HEK293 (cell line): ENCODE measurements at regions not wholly inside any gene's neighbourhood (a gene's known extent, or its start where the extent isn't known, plus 50 kb on each side); places are given as distances from the start of the nearest gene placed in this dataset.

ENCODE experiments used
- CTCF ChIA-PET: fragments of 350-600 bp; formaldehyde crosslinking; extraction: SDS; loops from one replicate; lab custom pipeline; 2021; ENCODE audit warnings: antibody characterized with exemption; lab: Yijun Ruan, JAX
- POLR2A ChIA-PET: fragments of 300-600 bp; formaldehyde crosslinking; extraction: SDS; loops from one replicate; lab custom pipeline; 2020; ENCODE audit warnings: antibody characterized with exemption, inconsistent platforms; lab: Yijun Ruan, JAX
- H3K27ac ChIP-seq: fragments of 200-500 bp; sonication (Bioruptor generic); 2 replicates; pipeline ENCODE4 v1.5.1; 2014; ENCODE audit warnings: low read depth, low read length, control low read depth, inconsistent platforms; ENCODE audit errors: extremely low read depth
- H3K36me3 ChIP-seq, 2 experiments: fragments of 200-500 bp in 1 of 2; sonication (Bioruptor generic) in 1 of 2; 1 replicate in 1 of 2; 2 replicates in 1 of 2; pipeline ENCODE4 v1.5.1; 2014 to 2017; ENCODE audit warnings: inconsistent platforms in 2 of 2, low read length in 2 of 2; ENCODE audit not compliant: control insufficient read depth in 2 of 2, insufficient read depth in 1 of 2
- H3K4me1 ChIP-seq: fragments of 200-500 bp; sonication (Bioruptor generic); 2 replicates; pipeline ENCODE4 v1.5.1; 2014; ENCODE audit warnings: mild to moderate bottlenecking, low read length, inconsistent platforms; ENCODE audit not compliant: control insufficient read depth, insufficient read depth
- H3K4me3 ChIP-seq: 2 replicates; pipeline ENCODE4 v1.5.1; 2011; ENCODE audit warnings: low read depth, mild to moderate bottlenecking, control low read depth, low read length, moderate library complexity
- H3K9me3 ChIP-seq: fragments of 200-500 bp; sonication (Bioruptor generic); 2 replicates; pipeline ENCODE4 v1.5.1; 2014; ENCODE audit warnings: low read depth, low read length, inconsistent platforms; ENCODE audit not compliant: control insufficient read depth, insufficient read depth
- GLIS1 ChIP-seq: fragments of 450-650 bp; formaldehyde crosslinking; IDR thresholded peaks from 2 replicates; pipeline ENCODE4 v1.5.1; 2016; ENCODE audit warnings: missing biosample characterization, missing genetic modification characterization
- GLIS2 ChIP-seq: fragments of 450-650 bp; formaldehyde crosslinking; IDR thresholded peaks from 2 replicates; pipeline ENCODE4 v1.5.1; 2016; ENCODE audit warnings: missing biosample characterization, missing genetic modification characterization
- HOXC10 ChIP-seq: sonication (generic); formaldehyde crosslinking; IDR thresholded peaks from 2 replicates; pipeline ENCODE4 v1.8.1; 2023; ENCODE audit warnings: mild to moderate bottlenecking, missing genetic modification reagents
- SCRT2 ChIP-seq: fragments of 450-650 bp; formaldehyde crosslinking; IDR thresholded peaks from 2 replicates; pipeline ENCODE4 v1.5.1; 2016; ENCODE audit warnings: missing biosample characterization, missing genetic modification characterization
- SP2 ChIP-seq: fragments of 450-650 bp; formaldehyde crosslinking; IDR thresholded peaks from 2 replicates; pipeline ENCODE4 v1.5.1; 2016; ENCODE audit warnings: missing biosample characterization, missing genetic modification characterization
- TRIM28 ChIP-seq: IDR thresholded peaks from 2 replicates; pipeline ENCODE4 v1.6.1; 2011; ENCODE audit warnings: low read length, control low read depth, borderline replicate concordance
- TSHZ1 ChIP-seq: fragments of 450-650 bp; formaldehyde crosslinking; IDR thresholded peaks from 2 replicates; pipeline ENCODE4 v1.5.1; 2016; ENCODE audit warnings: missing biosample characterization, missing genetic modification characterization, borderline replicate concordance
- ZBTB20 ChIP-seq: fragments of 450-650 bp; formaldehyde crosslinking; IDR thresholded peaks from 2 replicates; pipeline ENCODE4 v1.5.1; 2016; ENCODE audit warnings: missing biosample characterization, missing genetic modification characterization
- ZBTB6 ChIP-seq: fragments of 450-650 bp; formaldehyde crosslinking; IDR thresholded peaks from 2 replicates; pipeline ENCODE4 v1.5.1; 2017; ENCODE audit warnings: missing biosample characterization, missing genetic modification characterization
- ZFP3 ChIP-seq: fragments of 450-650 bp; formaldehyde crosslinking; IDR thresholded peaks from 2 replicates; pipeline ENCODE4 v1.5.1; 2016; ENCODE audit warnings: low read depth, missing biosample characterization, missing genetic modification characterization
- ZNF155 ChIP-seq: fragments of 450-650 bp; formaldehyde crosslinking; IDR thresholded peaks from 2 replicates; pipeline ENCODE4 v1.5.1; 2016; ENCODE audit warnings: missing biosample characterization, missing genetic modification characterization
- ZNF16 ChIP-seq: fragments of 450-650 bp; formaldehyde crosslinking; IDR thresholded peaks from 2 replicates; pipeline ENCODE4 v1.5.1; 2016; ENCODE audit warnings: low read depth, missing biosample characterization, missing genetic modification characterization
- ZNF266 ChIP-seq: fragments of 450-650 bp; formaldehyde crosslinking; IDR thresholded peaks from 2 replicates; pipeline ENCODE4 v1.5.1; 2016; ENCODE audit warnings: missing biosample characterization, missing genetic modification characterization, low read depth
- ZNF350 ChIP-seq: fragments of 450-650 bp; formaldehyde crosslinking; IDR thresholded peaks from 2 replicates; pipeline ENCODE4 v1.5.0; 2017; ENCODE audit warnings: missing biosample characterization, mild to moderate bottlenecking, missing genetic modification characterization
- ZNF366 ChIP-seq: fragments of 450-650 bp; formaldehyde crosslinking; conservative IDR thresholded peaks from 2 replicates; pipeline ENCODE4 v1.5.1; 2016; ENCODE audit warnings: missing biosample characterization, missing genetic modification characterization
- ZNF530 ChIP-seq: fragments of 450-650 bp; formaldehyde crosslinking; IDR thresholded peaks from 2 replicates; pipeline ENCODE4 v1.5.1; 2016; ENCODE audit warnings: low read depth, missing biosample characterization, missing genetic modification characterization
- ZNF626 ChIP-seq: fragments of 450-650 bp; sonication (Bioruptor Pico); formaldehyde crosslinking; IDR thresholded peaks from 2 replicates; pipeline ENCODE4 v1.5.1; 2018; ENCODE audit warnings: missing biosample characterization, missing genetic modification characterization, inconsistent platforms
- ZNF670 ChIP-seq: fragments of 450-650 bp; formaldehyde crosslinking; IDR thresholded peaks from 2 replicates; pipeline ENCODE4 v1.5.1; 2016; ENCODE audit warnings: missing biosample characterization, missing genetic modification characterization, low read depth
- ZNF776 ChIP-seq: fragments of 450-650 bp; formaldehyde crosslinking; IDR thresholded peaks from 2 replicates; pipeline ENCODE4 v1.5.0; 2017; ENCODE audit warnings: missing biosample characterization, missing genetic modification characterization, borderline replicate concordance
- ZNF830 ChIP-seq: fragments of 450-650 bp; IDR thresholded peaks from 2 replicates; pipeline ENCODE4 v1.5.0; 2018; ENCODE audit warnings: missing biosample characterization, missing genetic modification characterization, low read depth, mild to moderate bottlenecking, moderate library complexity
- ZNF843 ChIP-seq: fragments of 450-650 bp; formaldehyde crosslinking; IDR thresholded peaks from 2 replicates; pipeline ENCODE4 v1.5.1; 2016; ENCODE audit warnings: missing biosample characterization, missing genetic modification characterization
- ZSCAN4 ChIP-seq: fragments of 450-650 bp; formaldehyde crosslinking; IDR thresholded peaks from 2 replicates; pipeline ENCODE4 v1.5.1; 2017; ENCODE audit warnings: missing biosample characterization, missing genetic modification characterization

GRCh38 chr20:52899041-52899608 is 73.0 kb upstream of the TSHZ2 start (continued):
- TF ChIP-seq ZBTB20 (tag by site-specific recombination) (no peak), ZSCAN4 (tag by site-specific recombination) (no peak), ZNF670 (no peak), ZNF350 (tag by site-specific recombination) (no peak)

GRCh38 chr20:52896348-52896747 is 75.8 kb upstream of the TSHZ2 start:
- H3K36me3 ChIP-seq = no peaks in the 10 kb centered on the region
- ChIA-PET CTCF (interaction anchor here (0.6 kb wide), 1 partner anchor 8 kb away, joined by 11 read pairs; no protein-coding TSS in a partner anchor), POLR2A (no interaction called here)
- H3K9me3 ChIP-seq = no peaks in the 10 kb centered on the region
- H3K4me1 ChIP-seq = no peaks in the 10 kb centered on the region
- H3K4me3 ChIP-seq = no peak overlapping the region
- no peak overlapping the region for H3K27ac ChIP-seq
- no peak for TF ChIP-seq ZNF843 (tag by site-specific recombination)
- TF ChIP-seq SP2 = no peak
- no peak for TF ChIP-seq ZFP3 (tag by site-specific recombination)
- TF ChIP-seq ZNF16 (tag by site-specific recombination) = no peak
- no peak for TF ChIP-seq ZNF776 (tag by site-specific recombination)
- no peak for TF ChIP-seq ZBTB6 (tag by site-specific recombination)
- no peak for TF ChIP-seq SCRT2
- TF ChIP-seq TSHZ1 = no peak
- TF ChIP-seq ZNF266 = no peak
- no peak for TF ChIP-seq HOXC10 (CRISPR knock-in tag)
- no peak for TF ChIP-seq TRIM28
- TF ChIP-seq ZNF155 (tag by site-specific recombination) = no peak
- TF ChIP-seq ZNF530 = no peak
- TF ChIP-seq ZNF626 (tag by site-specific recombination) = no peak
- TF ChIP-seq ZNF366 (tag by site-specific recombination) = no peak
- TF ChIP-seq GLIS1 (tag by site-specific recombination) = no peak
- no peak for TF ChIP-seq GLIS2 (tag by site-specific recombination)
- no peak for TF ChIP-seq ZNF830 (tag by site-specific recombination)
- TF ChIP-seq, all 188 proteins: peak for 0
